Hematopoietic multipotent progenitor cell treated with erythropoietin and hydrocortisone succinate and interleukin-3 and kit ligand, for 8 days (in vitro differentiated cells): ENCODE measurements at regions not wholly inside any gene's neighbourhood (a gene's known extent, or its start where the extent isn't known, plus 50 kb on each side); places are given as distances from the start of the nearest gene placed in this dataset.

ENCODE experiments used
- DNase-seq: peaks from one replicate; pipeline ENCODE4 v3.0.0-alpha.2; 2015

GRCh38 chr2:226652369-226652768 is 147.3 kb downstream of the IRS1 start:
- no peak for DNase-seq

- DNase-seq: no peak
Observed at GRCh38 chr2:226649871-226650660, 149.6 kb downstream of the IRS1 start.

GRCh38 chr2:226649201-226649600 is 150.4 kb downstream of the IRS1 start:
- DNase-seq: no peak

- no peak for DNase-seq
Observed at GRCh38 chr2:226647621-226648518, 151.8 kb downstream of the IRS1 start.

- no peak for DNase-seq
Observed at GRCh38 chr2:226644399-226644865, 155.2 kb downstream of the IRS1 start.

- no peak for DNase-seq
Observed at GRCh38 chr2:226643946-226644282, 155.7 kb downstream of the IRS1 start.

- DNase-seq: no peak
Observed at GRCh38 chr2:226643030-226643945, 156.3 kb downstream of the IRS1 start.

GRCh38 chr2:226641008-226641407 is 158.6 kb downstream of the IRS1 start:
- DNase-seq: no peak

GRCh38 chr2:226640501-226640900 is 159.1 kb downstream of the IRS1 start:
- no peak for DNase-seq

GRCh38 chr2:226639550-226639949 is 160.1 kb downstream of the IRS1 start:
- DNase-seq: no peak

- no peak for DNase-seq
Observed at GRCh38 chr2:226638576-226638975, 161.0 kb downstream of the IRS1 start.

- no peak for DNase-seq
Observed at GRCh38 chr2:226637383-226637782, 162.2 kb downstream of the IRS1 start.

- DNase-seq: no peak
Observed at GRCh38 chr2:226636586-226636985, 163.0 kb downstream of the IRS1 start.

- no peak for DNase-seq
Observed at GRCh38 chr2:226634943-226635604, 164.5 kb downstream of the IRS1 start.

- no peak for DNase-seq
Observed at GRCh38 chr2:226631671-226632070, 167.9 kb downstream of the IRS1 start.

GRCh38 chr2:226631187-226631586 is 168.4 kb downstream of the IRS1 start:
- no peak for DNase-seq

GRCh38 chr2:226625946-226626345 is 173.7 kb downstream of the IRS1 start:
- DNase-seq: no peak

- no peak for DNase-seq
Observed at GRCh38 chr2:226623587-226624368, 175.8 kb downstream of the IRS1 start.

GRCh38 chr2:226622484-226622883 is 177.1 kb downstream of the IRS1 start:
- no peak for DNase-seq

GRCh38 chr2:226620176-226620575 is 179.4 kb downstream of the IRS1 start:
- DNase-seq: no peak

GRCh38 chr2:226619707-226620106 is 179.9 kb downstream of the IRS1 start:
- no peak for DNase-seq
